HCT116 (cell line): ENCODE measurements at regions not wholly inside any gene's neighbourhood (a gene's known extent, or its start where the extent isn't known, plus 50 kb on each side); places are given as distances from the start of the nearest gene placed in this dataset.

Experiments
- EZH2 ChIP-seq: fragments of 200-600 bp; sonication (generic); IDR thresholded peaks from 2 replicates; pipeline ENCODE4 v1.6.1; 2017; ENCODE audit warnings: antibody characterized with exemption, mixed run types
- EZH2phosphoT487 ChIP-seq: fragments of 200-600 bp; IDR thresholded peaks from 2 replicates; pipeline ENCODE4 v1.6.1; 2018; ENCODE audit warnings: antibody characterized with exemption, borderline replicate concordance
- POLR2A ChIP-seq: IDR thresholded peaks from 2 replicates; pipeline ENCODE4 v1.7.0; 2011; ENCODE audit warnings: borderline replicate concordance; ENCODE audit not compliant: insufficient read depth, insufficient read length; ENCODE audit errors: extremely low read depth
- POLR2AphosphoS5 ChIP-seq: IDR thresholded peaks from 2 replicates; pipeline ENCODE4 v1.6.1; 2011; ENCODE audit warnings: mild to moderate bottlenecking, low read depth, low read length, moderate library complexity
- RAD21 ChIP-seq: IDR thresholded peaks from 2 replicates; pipeline ENCODE4 v1.6.1; 2012; ENCODE audit warnings: low read depth, mild to moderate bottlenecking
- SP1 ChIP-seq: IDR thresholded peaks from 2 replicates; pipeline ENCODE4 v1.6.1; 2012; ENCODE audit warnings: low read depth
- TCF7L2 ChIP-seq: IDR thresholded peaks from 2 replicates; pipeline ENCODE4 v1.7.0; 2011; ENCODE audit warnings: borderline replicate concordance, inconsistent platforms; ENCODE audit not compliant: insufficient read depth, insufficient read length; ENCODE audit errors: extremely low read depth
- YY1 ChIP-seq: IDR thresholded peaks from 2 replicates; pipeline ENCODE4 v1.6.1; 2011; ENCODE audit warnings: low read length, low read depth, moderate library complexity, mild to moderate bottlenecking; ENCODE audit not compliant: insufficient replicate concordance; ENCODE audit errors: extremely low read depth
- TF ChIP-seq, protein P1 (sequence below): IDR thresholded peaks from 2 replicates; pipeline ENCODE4 v1.6.1; 2011; ENCODE audit warnings: mild to moderate bottlenecking, low read length, moderate library complexity; ENCODE audit not compliant: insufficient replicate concordance; ENCODE audit errors: extremely low read depth
- TF ChIP-seq, protein P2 (sequence below), 3 experiments: fragments of 200-600 bp in 1 of 3; sonication (generic) in 1 of 3; IDR thresholded peaks in 2 of 3; conservative IDR thresholded peaks in 1 of 3; 2 replicates each; pipeline ENCODE4 v1.5.1; 2012 to 2017; ENCODE audit warnings: low read depth in 2 of 3, low read length in 2 of 3, antibody characterized with exemption in 1 of 3, borderline replicate concordance in 1 of 3, control low read depth in 1 of 3, mild to moderate bottlenecking in 1 of 3, mixed read lengths in 1 of 3, mixed run types in 1 of 3, moderate library complexity in 1 of 3; ENCODE audit not compliant: insufficient read depth in 1 of 3
- TF ChIP-seq, protein P3 (sequence below): IDR thresholded peaks from 2 replicates; pipeline ENCODE4 v1.6.1; 2012; ENCODE audit warnings: low read depth
- TF ChIP-seq, protein P4 (sequence below): IDR thresholded peaks from 2 replicates; pipeline ENCODE4 v1.6.1; 2012

DNA sequence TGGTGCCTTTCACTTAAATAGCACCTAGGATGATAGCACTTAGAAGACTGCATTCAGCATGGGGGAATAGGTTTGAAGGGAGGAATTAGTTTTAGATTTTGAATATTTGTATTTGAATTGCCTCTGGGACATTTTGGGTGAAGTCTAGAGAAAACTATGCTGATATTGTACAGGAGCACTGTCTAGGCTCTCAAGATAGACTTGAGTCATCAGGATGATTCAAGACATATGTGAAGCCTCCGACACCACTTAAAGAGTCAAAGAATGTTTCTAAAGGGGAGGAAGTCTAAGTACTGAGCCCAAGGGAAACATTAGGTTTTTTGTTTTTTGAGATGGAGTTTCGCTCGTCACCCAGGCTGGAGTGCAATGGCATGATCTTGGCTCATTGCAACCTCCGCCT lies 63.9 kb upstream of the CCDC180 start:
- TF ChIP-seq EZH2 = no peak
- TF ChIP-seq, protein P1, sequence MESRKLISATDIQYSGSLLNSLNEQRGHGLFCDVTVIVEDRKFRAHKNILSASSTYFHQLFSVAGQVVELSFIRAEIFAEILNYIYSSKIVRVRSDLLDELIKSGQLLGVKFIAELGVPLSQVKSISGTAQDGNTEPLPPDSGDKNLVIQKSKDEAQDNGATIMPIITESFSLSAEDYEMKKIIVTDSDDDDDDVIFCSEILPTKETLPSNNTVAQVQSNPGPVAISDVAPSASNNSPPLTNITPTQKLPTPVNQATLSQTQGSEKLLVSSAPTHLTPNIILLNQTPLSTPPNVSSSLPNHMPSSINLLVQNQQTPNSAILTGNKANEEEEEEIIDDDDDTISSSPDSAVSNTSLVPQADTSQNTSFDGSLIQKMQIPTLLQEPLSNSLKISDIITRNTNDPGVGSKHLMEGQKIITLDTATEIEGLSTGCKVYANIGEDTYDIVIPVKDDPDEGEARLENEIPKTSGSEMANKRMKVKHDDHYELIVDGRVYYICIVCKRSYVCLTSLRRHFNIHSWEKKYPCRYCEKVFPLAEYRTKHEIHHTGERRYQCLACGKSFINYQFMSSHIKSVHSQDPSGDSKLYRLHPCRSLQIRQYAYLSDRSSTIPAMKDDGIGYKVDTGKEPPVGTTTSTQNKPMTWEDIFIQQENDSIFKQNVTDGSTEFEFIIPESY = no peak
- TF ChIP-seq POLR2A = no peak
- TF ChIP-seq, protein P2, sequence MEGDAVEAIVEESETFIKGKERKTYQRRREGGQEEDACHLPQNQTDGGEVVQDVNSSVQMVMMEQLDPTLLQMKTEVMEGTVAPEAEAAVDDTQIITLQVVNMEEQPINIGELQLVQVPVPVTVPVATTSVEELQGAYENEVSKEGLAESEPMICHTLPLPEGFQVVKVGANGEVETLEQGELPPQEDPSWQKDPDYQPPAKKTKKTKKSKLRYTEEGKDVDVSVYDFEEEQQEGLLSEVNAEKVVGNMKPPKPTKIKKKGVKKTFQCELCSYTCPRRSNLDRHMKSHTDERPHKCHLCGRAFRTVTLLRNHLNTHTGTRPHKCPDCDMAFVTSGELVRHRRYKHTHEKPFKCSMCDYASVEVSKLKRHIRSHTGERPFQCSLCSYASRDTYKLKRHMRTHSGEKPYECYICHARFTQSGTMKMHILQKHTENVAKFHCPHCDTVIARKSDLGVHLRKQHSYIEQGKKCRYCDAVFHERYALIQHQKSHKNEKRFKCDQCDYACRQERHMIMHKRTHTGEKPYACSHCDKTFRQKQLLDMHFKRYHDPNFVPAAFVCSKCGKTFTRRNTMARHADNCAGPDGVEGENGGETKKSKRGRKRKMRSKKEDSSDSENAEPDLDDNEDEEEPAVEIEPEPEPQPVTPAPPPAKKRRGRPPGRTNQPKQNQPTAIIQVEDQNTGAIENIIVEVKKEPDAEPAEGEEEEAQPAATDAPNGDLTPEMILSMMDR (IDR thresholded peaks at IDR 0.05 in 2 of 3, conservative IDR thresholded peaks at IDR 0.05 in 1 of 3; ENCODE audit: borderline replicate concordance in 1 of 3, insufficient read depth in 1 of 3, low read depth in 2 of 3, low read length in 2 of 3) = no peak
- TF ChIP-seq, protein P3, sequence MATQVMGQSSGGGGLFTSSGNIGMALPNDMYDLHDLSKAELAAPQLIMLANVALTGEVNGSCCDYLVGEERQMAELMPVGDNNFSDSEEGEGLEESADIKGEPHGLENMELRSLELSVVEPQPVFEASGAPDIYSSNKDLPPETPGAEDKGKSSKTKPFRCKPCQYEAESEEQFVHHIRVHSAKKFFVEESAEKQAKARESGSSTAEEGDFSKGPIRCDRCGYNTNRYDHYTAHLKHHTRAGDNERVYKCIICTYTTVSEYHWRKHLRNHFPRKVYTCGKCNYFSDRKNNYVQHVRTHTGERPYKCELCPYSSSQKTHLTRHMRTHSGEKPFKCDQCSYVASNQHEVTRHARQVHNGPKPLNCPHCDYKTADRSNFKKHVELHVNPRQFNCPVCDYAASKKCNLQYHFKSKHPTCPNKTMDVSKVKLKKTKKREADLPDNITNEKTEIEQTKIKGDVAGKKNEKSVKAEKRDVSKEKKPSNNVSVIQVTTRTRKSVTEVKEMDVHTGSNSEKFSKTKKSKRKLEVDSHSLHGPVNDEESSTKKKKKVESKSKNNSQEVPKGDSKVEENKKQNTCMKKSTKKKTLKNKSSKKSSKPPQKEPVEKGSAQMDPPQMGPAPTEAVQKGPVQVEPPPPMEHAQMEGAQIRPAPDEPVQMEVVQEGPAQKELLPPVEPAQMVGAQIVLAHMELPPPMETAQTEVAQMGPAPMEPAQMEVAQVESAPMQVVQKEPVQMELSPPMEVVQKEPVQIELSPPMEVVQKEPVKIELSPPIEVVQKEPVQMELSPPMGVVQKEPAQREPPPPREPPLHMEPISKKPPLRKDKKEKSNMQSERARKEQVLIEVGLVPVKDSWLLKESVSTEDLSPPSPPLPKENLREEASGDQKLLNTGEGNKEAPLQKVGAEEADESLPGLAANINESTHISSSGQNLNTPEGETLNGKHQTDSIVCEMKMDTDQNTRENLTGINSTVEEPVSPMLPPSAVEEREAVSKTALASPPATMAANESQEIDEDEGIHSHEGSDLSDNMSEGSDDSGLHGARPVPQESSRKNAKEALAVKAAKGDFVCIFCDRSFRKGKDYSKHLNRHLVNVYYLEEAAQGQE = no peak
- TF ChIP-seq SP1 = no peak
- TF ChIP-seq TCF7L2 = no peak
- TF ChIP-seq, protein P4, sequence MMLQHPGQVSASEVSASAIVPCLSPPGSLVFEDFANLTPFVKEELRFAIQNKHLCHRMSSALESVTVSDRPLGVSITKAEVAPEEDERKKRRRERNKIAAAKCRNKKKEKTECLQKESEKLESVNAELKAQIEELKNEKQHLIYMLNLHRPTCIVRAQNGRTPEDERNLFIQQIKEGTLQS = no peak
- no peak for TF ChIP-seq POLR2AphosphoS5
- no peak for TF ChIP-seq YY1
- no peak for TF ChIP-seq EZH2phosphoT487
- no peak for TF ChIP-seq RAD21
